Loucy (cell line): ENCODE measurements at regions not wholly inside any gene's neighbourhood (a gene's known extent, or its start where the extent isn't known, plus 50 kb on each side); places are given as distances from the start of the nearest gene placed in this dataset.

ENCODE experiments used
- CTCF ChIP-seq: fragments of 200-600 bp; sonication (generic); conservative IDR thresholded peaks from 2 replicates; pipeline ENCODE4 v1.5.1; 2014; ENCODE audit warnings: mild to moderate bottlenecking, antibody characterized with exemption, low read length
- EZH2phosphoT487 ChIP-seq: fragments of 200-600 bp; IDR thresholded peaks from 2 replicates; pipeline ENCODE4 v1.6.1; 2018; ENCODE audit warnings: antibody characterized with exemption, mild to moderate bottlenecking, moderate library complexity, borderline replicate concordance

- TF ChIP-seq CTCF, result no peak
- no peak for TF ChIP-seq EZH2phosphoT487
Measured at GRCh38 chr16:7185165-7185564, 147.5 kb upstream of the RBFOX1 start.
